ENCODE measurements at regions not wholly inside any gene's neighbourhood (a gene's known extent, or its start where the extent isn't known, plus 50 kb on each side); places are given as distances from the start of the nearest gene placed in this dataset.
A peak's percentile ranks its signal among the peaks of the same experiment; 100 is the strongest.

GRCh38 chr18:44036501-44036900, 644.2 kb upstream of the SETBP1 start:
- Histone ChIP-seq H3K4me1 (ENCODE audit: control insufficient read depth in 2 of 3, insufficient read depth in 2 of 3, low read depth in 1 of 3, low read length in 3 of 3) (no peaks in the 10 kb centered on the region), H3K4me3 (ENCODE audit: low read length in 3 of 3) (no peak overlapping the region), H3K27me3 (ENCODE audit: control insufficient read depth, insufficient read depth, low read length) (no peaks in the 10 kb centered on the region), H3K27ac (ENCODE audit: low read depth in 2 of 2, low read length in 2 of 2) (no peak overlapping the region), H3K9ac (ENCODE audit: low read length in 3 of 3) (no peak overlapping the region), H3K9me3 (ENCODE audit: control insufficient read depth in 2 of 3, insufficient read depth in 1 of 3, low read length in 3 of 3) (no peaks in the 10 kb centered on the region), H3K36me3 (ENCODE audit: control insufficient read depth in 2 of 3, insufficient read depth in 3 of 3, low read length in 3 of 3) (no peaks in the 10 kb centered on the region)
- TF ChIP-seq CTCF (IDR thresholded peaks at IDR 0.05; ENCODE audit: borderline replicate concordance, extremely low read depth, insufficient read depth), result no peak
- intact Hi-C loops (cut with DNase I), result no loop called here
- FAIRE-seq (no peak), DNase-seq (peak in 2 of 5 donors; percentile 13 to 43)

- no peaks in the 10 kb centered on the region for H3K4me1 ChIP-seq (ENCODE audit: control insufficient read depth in 2 of 3, insufficient read depth in 2 of 3, low read depth in 1 of 3, low read length in 3 of 3)
- H3K9ac ChIP-seq (ENCODE audit: low read length in 3 of 3), result no peak overlapping the region
- H3K36me3 ChIP-seq (ENCODE audit: control insufficient read depth in 2 of 3, insufficient read depth in 3 of 3, low read length in 3 of 3), result no peaks in the 10 kb centered on the region
- FAIRE-seq (no peak), DNase-seq (no peak)
- no peaks in the 10 kb centered on the region for H3K9me3 ChIP-seq (ENCODE audit: control insufficient read depth in 2 of 3, insufficient read depth in 1 of 3, low read length in 3 of 3)
- intact Hi-C loops (cut with DNase I), result no loop called here
- H3K4me3 ChIP-seq (ENCODE audit: low read length in 3 of 3), result no peak overlapping the region
- no peaks in the 10 kb centered on the region for H3K27me3 ChIP-seq (ENCODE audit: control insufficient read depth, insufficient read depth, low read length)
- H3K27ac ChIP-seq (ENCODE audit: low read depth in 2 of 2, low read length in 2 of 2), result no peak overlapping the region
- no peak for TF ChIP-seq CTCF (IDR thresholded peaks at IDR 0.05; ENCODE audit: borderline replicate concordance, extremely low read depth, insufficient read depth)
Measured at GRCh38 chr18:44039216-44039615, 641.5 kb upstream of the SETBP1 start.

- no peaks in the 10 kb centered on the region for H3K27me3 ChIP-seq (ENCODE audit: control insufficient read depth, insufficient read depth, low read length)
- H3K4me3 ChIP-seq (ENCODE audit: low read length in 3 of 3), result no peak overlapping the region
- intact Hi-C loops (cut with DNase I), result no loop called here
- DNase-seq (no peak), FAIRE-seq (no peak)
- no peak overlapping the region for H3K9ac ChIP-seq (ENCODE audit: low read length in 3 of 3)
- TF ChIP-seq CTCF (IDR thresholded peaks at IDR 0.05; ENCODE audit: borderline replicate concordance, extremely low read depth, insufficient read depth), result no peak
- no peaks in the 10 kb centered on the region for H3K9me3 ChIP-seq (ENCODE audit: control insufficient read depth in 2 of 3, insufficient read depth in 1 of 3, low read length in 3 of 3)
- H3K27ac ChIP-seq (ENCODE audit: low read depth in 2 of 2, low read length in 2 of 2), result no peak overlapping the region
- H3K36me3 ChIP-seq (ENCODE audit: control insufficient read depth in 2 of 3, insufficient read depth in 3 of 3, low read length in 3 of 3), result no peaks in the 10 kb centered on the region
- H3K4me1 ChIP-seq (ENCODE audit: control insufficient read depth in 2 of 3, insufficient read depth in 2 of 3, low read depth in 1 of 3, low read length in 3 of 3), result no peaks in the 10 kb centered on the region
Measured at GRCh38 chr18:44039826-44040225, 640.9 kb upstream of the SETBP1 start.

DNA sequence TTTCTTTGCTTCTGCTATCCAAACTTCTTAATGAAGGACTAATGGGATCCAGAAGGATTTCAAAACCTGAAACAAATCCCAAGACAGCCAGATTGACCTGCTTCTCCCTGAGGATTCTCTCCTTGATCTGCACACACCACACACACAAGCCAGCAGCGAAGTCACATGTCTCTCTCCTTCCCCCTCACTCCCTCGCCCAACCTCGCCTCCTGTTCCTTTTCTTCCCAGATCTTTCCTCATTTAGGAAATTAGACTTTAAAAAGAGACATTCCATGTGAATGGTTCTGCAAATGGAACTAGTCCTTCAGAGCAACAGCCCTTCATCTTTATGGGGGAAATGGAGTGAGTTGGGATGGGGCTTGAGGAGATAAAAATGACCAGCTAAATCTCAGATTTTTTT, 639.1 kb upstream of the SETBP1 start:
- no peak for DNase-seq
- H3K4me3 ChIP-seq (ENCODE audit: low read length in 3 of 3), result no peak overlapping the region
- no peak overlapping the region for H3K9ac ChIP-seq (ENCODE audit: low read length in 3 of 3)
- H3K36me3 ChIP-seq (ENCODE audit: control insufficient read depth in 2 of 3, insufficient read depth in 3 of 3, low read length in 3 of 3), result no peaks in the 10 kb centered on the region
- H3K27ac ChIP-seq (ENCODE audit: low read depth in 2 of 2, low read length in 2 of 2), result no peak overlapping the region
- intact Hi-C loops (cut with DNase I), result no loop called here
- no peak for FAIRE-seq
- H3K27me3 ChIP-seq (ENCODE audit: control insufficient read depth, insufficient read depth, low read length), result no peaks in the 10 kb centered on the region
- TF ChIP-seq CTCF (IDR thresholded peaks at IDR 0.05; ENCODE audit: borderline replicate concordance, extremely low read depth, insufficient read depth), result no peak
- H3K9me3 ChIP-seq (ENCODE audit: control insufficient read depth in 2 of 3, insufficient read depth in 1 of 3, low read length in 3 of 3), result no peaks in the 10 kb centered on the region
- no peaks in the 10 kb centered on the region for H3K4me1 ChIP-seq (ENCODE audit: control insufficient read depth in 2 of 3, insufficient read depth in 2 of 3, low read depth in 1 of 3, low read length in 3 of 3)

All from kidney (tissue), 13 donors.